Stomach smooth muscle (tissue), 2 donors: ENCODE measurements at regions not wholly inside any gene's neighbourhood (a gene's known extent, or its start where the extent isn't known, plus 50 kb on each side); places are given as distances from the start of the nearest gene placed in this dataset.

Experiments
- H3K27ac ChIP-seq: one replicate; pipeline ENCODE4 v1.7.0; 2013; ENCODE audit warnings: mild to moderate bottlenecking, low read length, inconsistent platforms
- H3K27me3 ChIP-seq, 2 donors: one replicate each; pipeline ENCODE4 v1.7.0; 2013; ENCODE audit warnings: low read length in 2 of 2; ENCODE audit not compliant: insufficient read depth in 2 of 2, control insufficient read depth in 1 of 2
- H3K36me3 ChIP-seq, 2 donors: one replicate each; pipeline ENCODE4 v1.7.0; 2013; ENCODE audit warnings: low read length in 2 of 2; ENCODE audit not compliant: control insufficient read depth in 2 of 2, insufficient read depth in 2 of 2
- H3K4me1 ChIP-seq: one replicate; pipeline ENCODE4 v1.7.0; 2013; ENCODE audit warnings: low read length; ENCODE audit not compliant: control insufficient read depth, insufficient read depth
- H3K4me3 ChIP-seq, 2 donors: one replicate each; pipeline ENCODE4 v1.7.0; 2013; ENCODE audit warnings: low read length in 2 of 2
- H3K9ac ChIP-seq, 2 donors: one replicate each; pipeline ENCODE4 v1.7.0; 2013; ENCODE audit warnings: low read length in 2 of 2, mild to moderate bottlenecking in 1 of 2
- H3K9me3 ChIP-seq, 2 donors: one replicate each; pipeline ENCODE4 v1.7.0; 2013; ENCODE audit warnings: low read length in 2 of 2; ENCODE audit not compliant: control insufficient read depth in 2 of 2
- donor health status: healthy.
- donor health status: Pancreatic carcinoma.

GRCh38 chr2:176488431-176488830 lies 219.2 kb downstream of the MTX2 start:
- H3K9me3 ChIP-seq: no peaks in the 10 kb centered on the region
- peaks cover 2 to 10% of the 10 kb centered on the region in 2 donors for H3K27me3 ChIP-seq
- no peak overlapping the region for H3K4me3 ChIP-seq
- H3K27ac ChIP-seq: no peak overlapping the region
- no peak overlapping the region for H3K9ac ChIP-seq
- H3K4me1 ChIP-seq: peaks cover 7% of the 10 kb centered on the region
- H3K36me3 ChIP-seq: no peaks in the 10 kb centered on the region

GRCh38 chr2:176490061-176490861 lies 221.0 kb downstream of the MTX2 start:
- no peak overlapping the region for H3K27ac ChIP-seq

GRCh38 chr2:176491172-176491904 lies 222.1 kb downstream of the MTX2 start:
- H3K27ac ChIP-seq: no peak overlapping the region

More at GRCh38 chr2:176490061-176490861, 221.0 kb downstream of the MTX2 start:
- no peaks in the 10 kb centered on the region for H3K9me3 ChIP-seq
- H3K9ac ChIP-seq: no peak overlapping the region
- H3K4me3 ChIP-seq: no peak overlapping the region
- H3K27me3 ChIP-seq: peaks cover 0 to 10% of the 10 kb centered on the region in 2 donors
- peaks cover 8% of the 10 kb centered on the region for H3K4me1 ChIP-seq
- H3K36me3 ChIP-seq: no peaks in the 10 kb centered on the region

GRCh38 chr2:176492583-176492982 lies 223.3 kb downstream of the MTX2 start:
- Histone ChIP-seq H3K27me3 (peaks cover 0 to 10% of the 10 kb centered on the region in 2 donors), H3K4me3 (no peak overlapping the region), H3K4me1 (peaks cover 13% of the 10 kb centered on the region), H3K9ac (no peak overlapping the region), H3K9me3 (no peaks in the 10 kb centered on the region), H3K36me3 (no peaks in the 10 kb centered on the region), H3K27ac (no peak overlapping the region)

More at GRCh38 chr2:176491172-176491904, 222.1 kb downstream of the MTX2 start:
- Histone ChIP-seq H3K4me1 (peaks cover 13% of the 10 kb centered on the region), H3K9me3 (no peaks in the 10 kb centered on the region), H3K36me3 (no peaks in the 10 kb centered on the region), H3K4me3 (no peak overlapping the region), H3K9ac (no peak overlapping the region), H3K27me3 (peaks cover 0 to 10% of the 10 kb centered on the region in 2 donors)

DNA sequence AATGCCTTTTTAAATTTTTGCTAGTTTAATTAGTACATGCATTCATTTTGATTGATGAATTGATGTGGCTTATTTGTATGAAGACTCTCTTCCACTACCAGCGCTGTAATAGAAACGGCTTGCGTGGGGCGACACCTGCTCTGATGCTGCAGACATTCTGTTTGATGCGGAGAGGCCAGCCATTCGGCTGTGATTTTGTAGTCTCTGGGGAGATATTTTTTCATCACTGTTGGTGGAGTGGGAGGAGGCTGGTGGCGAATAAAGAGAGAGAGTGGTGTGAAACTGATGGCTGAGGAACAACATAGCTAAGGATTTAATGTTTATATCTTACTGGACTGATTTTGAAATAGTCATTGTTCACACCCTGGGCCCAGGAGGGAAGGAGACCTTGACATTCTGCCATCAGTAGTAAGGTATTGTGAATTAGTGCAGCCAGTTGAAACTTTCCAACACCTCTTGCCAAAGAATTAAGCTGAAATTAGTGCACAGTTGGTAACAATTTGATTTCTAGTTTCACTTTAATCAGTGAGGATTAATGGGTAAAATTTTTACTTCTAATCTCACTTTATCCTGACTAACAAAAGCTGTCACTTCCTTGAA lies 224.1 kb downstream of the MTX2 start:
- no peaks in the 10 kb centered on the region for H3K36me3 ChIP-seq
- H3K27me3 ChIP-seq: peaks cover 0 to 10% of the 10 kb centered on the region in 2 donors
- no peak overlapping the region for H3K27ac ChIP-seq
- peaks cover 13% of the 10 kb centered on the region for H3K4me1 ChIP-seq
- no peak overlapping the region for H3K4me3 ChIP-seq
- H3K9ac ChIP-seq: no peak overlapping the region
- no peaks in the 10 kb centered on the region for H3K9me3 ChIP-seq

DNA sequence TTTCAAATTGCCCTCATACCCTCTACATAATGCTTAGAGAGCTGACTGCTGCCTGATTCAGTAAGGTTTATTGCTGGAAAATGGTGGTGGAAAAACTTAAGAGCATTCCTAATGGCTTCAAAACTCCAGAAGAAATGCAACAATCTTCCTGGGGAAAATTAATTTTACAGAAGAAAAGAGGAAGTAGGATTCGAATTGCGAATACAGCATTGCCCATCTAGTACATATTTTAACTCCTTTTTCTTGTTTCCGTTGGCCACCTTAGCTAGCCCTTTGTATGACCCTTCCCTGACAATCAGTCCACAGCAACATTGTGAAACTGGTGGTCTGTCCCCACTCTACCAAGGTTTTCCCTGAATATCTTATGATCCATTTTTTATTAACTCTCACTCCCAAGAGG lies 224.7 kb downstream of the MTX2 start:
- Histone ChIP-seq H3K4me1 (peaks cover 13% of the 10 kb centered on the region), H3K36me3 (no peaks in the 10 kb centered on the region), H3K27ac (no peak overlapping the region), H3K27me3 (peaks cover 0 to 10% of the 10 kb centered on the region in 2 donors), H3K9me3 (no peaks in the 10 kb centered on the region), H3K9ac (no peak overlapping the region), H3K4me3 (no peak overlapping the region)

- H3K4me3 ChIP-seq: no peak overlapping the region
- no peaks in the 10 kb centered on the region for H3K9me3 ChIP-seq
- H3K27me3 ChIP-seq: peaks cover 0 to 7% of the 10 kb centered on the region in 2 donors
- no peak overlapping the region for H3K27ac ChIP-seq
- no peak overlapping the region for H3K9ac ChIP-seq
- peaks cover 11% of the 10 kb centered on the region for H3K4me1 ChIP-seq
- no peaks in the 10 kb centered on the region for H3K36me3 ChIP-seq
These were observed 225.7 kb downstream of the MTX2 start for GRCh38 chr2:176494949-176495353.

- Histone ChIP-seq H3K4me1 (peaks cover 6% of the 10 kb centered on the region), H3K36me3 (no peaks in the 10 kb centered on the region), H3K9ac (no peak overlapping the region), H3K27ac (no peak overlapping the region), H3K9me3 (no peaks in the 10 kb centered on the region), H3K27me3 (peaks cover 0 to 2% of the 10 kb centered on the region in 2 donors), H3K4me3 (no peak overlapping the region)
These were observed 226.6 kb downstream of the MTX2 start for GRCh38 chr2:176495826-176496225.

DNA sequence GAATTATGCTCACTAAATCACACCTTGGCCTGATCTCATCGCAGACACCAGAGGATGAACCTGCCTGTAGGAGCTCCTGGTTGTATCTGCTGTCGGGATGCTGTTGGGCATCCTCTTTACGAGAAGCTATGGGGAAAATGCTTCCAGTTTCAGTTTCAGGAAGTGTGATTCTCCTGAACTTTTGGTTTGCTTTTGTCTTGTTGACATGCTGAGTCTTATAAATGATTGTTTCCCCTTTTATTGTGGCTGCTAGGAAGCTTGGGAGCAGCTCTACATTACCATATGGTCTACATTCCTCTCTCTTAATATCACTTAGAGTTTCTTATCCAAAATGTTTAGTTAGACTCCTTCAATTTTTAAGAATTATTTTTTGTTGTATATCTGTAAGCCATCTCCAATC lies 227.5 kb downstream of the MTX2 start:
- no peak overlapping the region for H3K27ac ChIP-seq
- no peak overlapping the region for H3K9ac ChIP-seq
- H3K36me3 ChIP-seq: no peaks in the 10 kb centered on the region
- H3K9me3 ChIP-seq: no peaks in the 10 kb centered on the region
- H3K4me1 ChIP-seq: peaks cover 6% of the 10 kb centered on the region
- no peaks in the 10 kb centered on the region for H3K27me3 ChIP-seq
- peak overlapping the region in 1 of 2 donors; percentile 41 for H3K4me3 ChIP-seq

DNA sequence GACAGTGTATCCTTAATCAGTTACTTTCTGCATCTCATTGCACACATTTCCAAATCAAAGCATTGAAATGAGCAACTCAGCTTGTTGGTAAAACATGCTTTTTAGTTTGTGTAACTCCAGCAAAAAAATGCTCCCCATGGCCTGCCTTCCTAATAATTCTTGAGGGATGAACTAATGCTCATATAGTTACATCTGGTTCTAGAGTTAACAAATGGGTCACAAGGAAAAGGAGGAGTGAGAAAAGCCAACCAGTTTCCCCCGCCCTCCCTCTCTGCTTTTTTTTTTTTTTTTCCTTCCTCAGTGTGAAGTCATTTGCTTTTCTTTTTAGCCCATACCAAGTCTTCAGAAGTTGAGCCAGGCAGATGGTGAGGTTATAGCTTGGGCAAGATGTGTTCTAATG lies 231.7 kb downstream of the MTX2 start:
- Histone ChIP-seq H3K27me3 (no peaks in the 10 kb centered on the region), H3K9ac (no peak overlapping the region), H3K4me1 (no peaks in the 10 kb centered on the region), H3K9me3 (no peaks in the 10 kb centered on the region), H3K4me3 (no peak overlapping the region), H3K27ac (no peak overlapping the region), H3K36me3 (no peaks in the 10 kb centered on the region)
